ENCODE measurements at regions not wholly inside any gene's neighbourhood (a gene's known extent, or its start where the extent isn't known, plus 50 kb on each side); places are given as distances from the start of the nearest gene placed in this dataset.

DNA sequence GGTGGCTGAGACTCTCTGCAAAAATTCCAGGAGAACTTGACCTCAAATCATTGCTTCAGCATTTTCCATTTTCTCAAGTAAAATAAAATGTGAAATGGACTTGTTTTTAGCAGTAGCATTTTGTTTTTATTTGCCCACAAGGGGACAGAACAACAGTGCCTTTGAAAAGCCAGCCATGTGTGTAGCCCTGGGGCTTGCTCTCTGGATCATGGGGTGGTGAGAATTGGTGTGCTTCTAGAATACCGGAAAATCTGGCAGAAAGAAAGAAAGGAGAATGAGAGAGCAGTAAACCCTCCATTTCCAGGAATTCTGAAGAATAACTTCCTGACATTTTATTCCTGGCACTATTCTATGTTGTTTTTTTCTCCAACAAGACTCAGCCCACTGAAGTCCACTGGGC, 254.7 kb upstream of the MOCS1 start:
- no peak for DNase-seq

DNA sequence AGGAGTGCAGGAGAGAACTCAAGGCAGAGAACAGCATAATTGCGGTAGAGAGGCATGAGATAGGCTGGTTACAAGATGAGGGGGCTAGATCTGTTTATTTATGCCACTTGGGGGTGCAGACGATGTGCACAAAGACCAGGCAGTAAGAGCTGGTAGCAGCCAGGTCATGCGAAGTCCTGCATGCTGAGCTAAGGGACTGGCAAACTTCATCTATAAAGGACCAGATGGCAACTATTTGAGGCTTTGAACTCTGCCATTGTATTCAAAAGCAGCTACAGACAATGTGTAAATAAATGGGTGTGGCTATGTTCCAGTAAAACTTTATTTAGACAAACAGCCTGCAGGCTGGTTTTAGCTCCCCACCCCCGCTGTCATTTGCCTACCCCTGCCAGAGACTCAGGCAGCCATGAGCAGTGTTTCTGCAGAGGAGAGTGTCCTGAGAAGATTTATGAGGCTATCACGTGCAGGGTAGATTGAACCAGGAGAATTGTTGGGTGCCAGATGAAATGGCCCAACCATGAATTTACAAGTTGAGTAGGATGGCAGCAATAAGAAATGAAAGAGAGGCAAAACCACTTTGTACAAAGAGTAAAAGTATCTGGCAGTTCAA, 253.4 kb upstream of the MOCS1 start:
- DNase-seq = no peak

DNA sequence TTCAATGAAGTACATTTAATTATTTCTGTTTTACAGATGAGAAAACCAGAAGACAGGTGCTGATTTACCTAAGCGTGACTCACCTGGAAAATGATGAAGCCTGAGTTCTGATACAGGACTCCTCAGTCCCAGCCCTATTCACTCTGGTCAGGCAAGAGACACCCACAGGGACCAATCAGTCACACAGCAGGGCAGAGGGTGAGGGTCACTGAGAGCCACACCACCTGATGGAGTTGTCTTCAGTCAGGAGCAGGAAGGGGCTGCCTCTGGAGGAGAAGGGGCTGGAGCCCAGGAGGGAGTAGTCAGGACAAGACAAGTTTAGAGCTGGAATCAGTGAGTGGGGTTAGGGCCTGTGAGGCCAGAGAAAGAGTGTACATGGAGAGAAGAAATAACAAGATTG, 251.2 kb upstream of the MOCS1 start:
- DNase-seq = no peak

DNA sequence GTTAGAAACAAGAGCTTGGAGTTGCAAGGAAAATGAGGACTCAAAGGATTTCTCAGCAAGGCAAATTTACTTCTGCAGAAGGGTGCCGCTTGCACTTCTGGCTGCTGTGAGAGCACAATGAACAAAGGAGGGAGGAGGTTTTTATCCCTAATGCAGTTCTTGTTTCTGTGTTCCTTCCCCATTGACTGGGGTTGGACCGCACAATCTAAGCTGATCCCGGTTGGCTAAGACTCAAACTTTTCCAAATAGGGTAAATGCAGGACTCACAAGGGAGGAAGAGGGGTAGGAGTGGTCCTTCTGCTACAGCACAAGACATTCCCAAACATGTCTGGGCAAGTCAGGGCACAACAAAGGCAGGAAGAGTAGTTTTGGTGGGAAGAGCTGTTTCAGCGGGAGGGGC, 249.6 kb upstream of the MOCS1 start:
- no peak for DNase-seq

DNA sequence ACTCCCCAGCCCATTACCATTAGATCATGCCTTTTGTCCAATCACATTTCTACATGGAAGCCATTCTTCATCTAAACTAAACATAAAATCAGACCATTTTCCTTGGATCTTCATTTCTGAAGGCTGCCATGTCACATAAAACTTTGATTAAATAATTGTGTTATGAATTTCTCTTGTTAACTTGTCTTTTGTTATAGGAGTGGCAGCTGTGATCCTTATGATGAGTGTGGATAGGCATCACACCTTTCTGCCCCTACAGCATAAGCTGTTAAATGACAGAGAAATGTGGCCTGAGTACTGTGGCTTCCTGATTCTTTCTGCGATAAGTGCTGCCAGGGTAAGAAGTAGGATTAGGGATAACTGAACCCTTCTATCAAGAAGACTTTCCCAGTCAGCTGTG, 247.1 kb upstream of the MOCS1 start:
- no peak for DNase-seq

DNA sequence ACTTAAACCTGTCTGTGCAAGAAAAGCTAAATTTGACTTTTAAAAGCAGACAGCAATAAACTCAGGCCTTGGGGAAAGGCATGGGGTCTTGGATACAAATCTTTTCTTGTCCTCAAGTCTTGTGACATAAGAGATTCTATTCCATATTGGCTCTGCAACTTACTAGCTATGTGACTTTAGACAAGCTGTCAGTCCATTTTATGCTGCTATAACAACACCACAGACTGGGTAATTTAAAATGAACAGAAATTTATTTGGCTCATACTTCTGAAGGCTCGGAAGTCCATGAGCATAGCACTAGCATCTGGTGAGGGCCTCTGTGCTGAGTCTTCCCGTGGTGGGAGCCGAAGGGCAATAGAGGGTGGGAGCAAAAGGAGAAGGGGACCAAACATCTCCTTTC, 246.0 kb upstream of the MOCS1 start:
- no peak for DNase-seq

DNA sequence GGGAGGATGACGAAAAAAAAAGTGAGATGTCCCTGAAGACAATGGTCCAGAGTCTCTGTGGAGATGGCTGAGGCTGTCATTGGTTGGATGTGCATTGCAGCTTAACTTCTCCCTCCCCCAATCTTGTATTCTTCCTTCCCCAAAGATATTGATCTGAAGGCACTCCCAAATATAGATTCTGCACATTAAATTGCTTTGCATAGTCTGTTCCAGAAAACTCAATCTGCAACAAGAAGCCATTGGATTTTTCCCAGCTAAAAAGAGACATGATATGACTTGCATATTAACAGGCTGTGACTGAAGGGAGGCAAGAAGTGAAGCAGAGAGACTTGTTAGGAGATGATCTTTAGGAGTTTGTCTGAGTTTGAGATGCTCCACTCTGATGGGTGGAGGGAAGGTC, 245.2 kb upstream of the MOCS1 start:
- DNase-seq = no peak

DNA sequence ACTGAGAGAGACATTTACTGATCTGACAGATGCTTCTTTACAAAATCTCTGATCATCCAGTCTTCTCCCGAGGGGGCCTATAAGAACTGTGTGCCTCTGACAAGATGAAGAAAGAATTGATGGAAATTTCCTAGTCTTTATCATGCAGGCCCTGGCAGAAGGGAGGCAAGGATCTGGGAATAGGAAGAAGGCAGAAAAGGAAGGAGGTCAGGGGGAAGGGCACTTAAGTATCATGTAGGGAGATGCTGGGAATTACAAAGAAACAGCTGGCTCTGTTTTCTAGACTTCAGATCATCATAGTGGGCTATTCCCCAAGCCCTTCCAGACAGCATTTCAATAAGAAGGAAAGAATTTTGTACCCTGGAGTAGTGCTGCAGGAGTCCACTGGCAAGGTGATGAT, 243.3 kb upstream of the MOCS1 start:
- no peak for DNase-seq

DNA sequence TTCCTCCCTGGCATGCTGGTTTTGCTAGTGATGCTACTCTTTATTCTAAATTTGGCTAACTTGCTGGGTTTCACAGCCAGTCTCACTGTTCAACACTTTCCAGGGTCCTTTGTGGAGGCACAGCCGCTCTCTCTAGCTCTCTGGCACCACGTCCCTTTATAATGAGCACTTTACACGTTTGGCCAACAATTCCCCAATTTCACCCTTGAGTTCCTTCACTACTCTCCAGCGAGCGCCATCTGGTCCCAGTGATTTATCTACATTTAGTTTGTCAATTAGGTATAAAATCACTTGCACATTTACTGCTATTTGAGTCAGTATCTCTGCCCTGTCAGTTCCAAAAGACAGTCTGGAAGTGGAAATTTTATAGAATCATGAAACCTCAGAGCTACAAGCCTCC, 241.9 kb upstream of the MOCS1 start:
- DNase-seq = no peak

DNA sequence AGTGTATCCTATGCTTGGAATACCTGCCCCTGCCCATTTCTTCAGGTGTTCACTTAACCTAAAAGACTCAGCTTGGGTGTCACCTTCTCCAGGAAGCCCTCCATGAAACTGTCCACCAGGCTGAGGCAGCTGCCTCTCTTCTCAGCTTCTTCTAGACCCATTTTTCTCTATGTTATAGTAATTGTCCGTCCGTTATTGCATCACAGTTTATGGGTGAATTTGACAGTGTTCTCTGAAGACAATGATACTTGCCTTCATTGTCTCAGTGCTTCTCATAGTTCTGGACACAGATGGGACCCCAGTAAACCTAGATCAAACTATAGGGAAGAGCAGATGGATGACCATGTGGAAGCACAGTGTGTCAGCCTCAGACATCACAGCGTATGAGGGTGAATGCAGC, 238.0 kb upstream of the MOCS1 start:
- DNase-seq = no peak

DNA sequence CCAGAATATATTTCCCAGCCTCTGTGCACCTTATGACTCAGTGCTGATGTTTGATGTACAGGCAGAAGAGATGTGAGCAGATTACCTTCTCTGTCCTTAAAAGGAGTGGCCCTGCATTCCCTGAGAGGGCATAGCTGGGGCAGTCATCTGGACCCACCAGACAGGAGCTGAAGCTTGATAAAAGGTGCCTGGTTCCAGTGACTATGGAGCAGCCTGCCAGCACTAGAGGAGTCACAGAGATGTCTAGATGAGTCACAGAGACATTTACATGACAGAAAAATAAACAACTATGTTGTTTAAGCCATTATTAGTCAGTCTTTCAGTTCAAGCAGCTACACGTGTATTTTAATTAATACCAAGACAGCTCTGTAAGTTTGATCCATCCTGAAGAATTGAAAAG, 237.1 kb upstream of the MOCS1 start:
- DNase-seq = no peak

DNA sequence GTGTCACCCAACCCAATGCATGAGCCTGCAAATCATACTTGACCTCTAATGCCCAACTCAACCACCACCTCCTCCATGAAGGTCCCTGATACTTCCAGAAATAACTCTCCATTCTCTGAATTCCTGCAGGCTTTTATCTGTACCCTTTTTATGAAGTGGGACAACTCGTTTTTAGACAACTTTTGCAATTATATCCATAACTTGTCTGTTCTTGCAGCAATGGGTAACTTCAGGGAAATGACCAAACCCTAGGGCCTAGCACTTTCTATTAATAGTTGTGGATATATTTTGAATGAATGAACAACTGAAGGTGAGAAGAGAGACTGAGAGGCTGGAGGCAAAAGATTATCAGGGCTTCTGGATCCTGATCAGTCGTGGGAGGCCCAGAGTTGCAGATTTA, 236.6 kb upstream of the MOCS1 start:
- DNase-seq = no peak

DNA sequence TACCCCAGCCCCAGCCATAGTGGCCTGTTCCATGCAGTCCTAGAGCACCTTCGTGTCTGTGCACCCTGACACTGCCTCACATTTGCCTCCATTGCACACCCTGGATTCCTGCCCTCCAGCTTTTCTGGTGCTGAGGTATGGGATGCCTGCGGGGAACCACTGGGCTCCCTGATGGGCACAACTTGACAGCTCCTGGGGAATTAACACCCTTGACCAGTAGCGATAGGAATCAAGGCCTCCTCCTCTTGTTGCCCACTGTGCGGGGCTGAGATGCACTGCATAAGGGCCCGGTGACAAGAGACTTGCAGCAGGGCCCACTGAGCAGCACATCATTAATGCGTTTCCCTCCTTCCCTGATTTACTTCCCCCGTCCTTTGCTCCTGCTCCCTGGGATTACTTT, 235.6 kb upstream of the MOCS1 start:
- DNase-seq = no peak

DNA sequence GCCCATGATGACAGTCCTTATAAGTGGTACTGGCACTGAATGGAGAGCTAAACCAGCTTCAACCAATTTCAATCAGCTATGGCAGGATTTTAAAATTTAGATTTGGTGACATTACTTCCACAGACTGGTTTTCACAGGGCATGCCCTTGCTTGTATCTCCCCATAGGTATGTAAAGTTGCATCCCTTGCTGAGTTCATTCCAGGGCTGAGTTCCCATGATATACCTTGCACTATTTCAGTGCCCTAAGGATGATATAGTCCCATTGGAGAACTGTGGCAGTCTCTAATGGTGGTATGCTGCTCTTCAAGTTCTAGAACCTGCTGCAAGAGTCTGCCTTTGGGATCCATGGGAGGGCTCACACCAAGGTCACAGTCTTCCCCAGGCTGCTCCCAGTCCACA, 232.7 kb upstream of the MOCS1 start:
- DNase-seq = no peak

DNA sequence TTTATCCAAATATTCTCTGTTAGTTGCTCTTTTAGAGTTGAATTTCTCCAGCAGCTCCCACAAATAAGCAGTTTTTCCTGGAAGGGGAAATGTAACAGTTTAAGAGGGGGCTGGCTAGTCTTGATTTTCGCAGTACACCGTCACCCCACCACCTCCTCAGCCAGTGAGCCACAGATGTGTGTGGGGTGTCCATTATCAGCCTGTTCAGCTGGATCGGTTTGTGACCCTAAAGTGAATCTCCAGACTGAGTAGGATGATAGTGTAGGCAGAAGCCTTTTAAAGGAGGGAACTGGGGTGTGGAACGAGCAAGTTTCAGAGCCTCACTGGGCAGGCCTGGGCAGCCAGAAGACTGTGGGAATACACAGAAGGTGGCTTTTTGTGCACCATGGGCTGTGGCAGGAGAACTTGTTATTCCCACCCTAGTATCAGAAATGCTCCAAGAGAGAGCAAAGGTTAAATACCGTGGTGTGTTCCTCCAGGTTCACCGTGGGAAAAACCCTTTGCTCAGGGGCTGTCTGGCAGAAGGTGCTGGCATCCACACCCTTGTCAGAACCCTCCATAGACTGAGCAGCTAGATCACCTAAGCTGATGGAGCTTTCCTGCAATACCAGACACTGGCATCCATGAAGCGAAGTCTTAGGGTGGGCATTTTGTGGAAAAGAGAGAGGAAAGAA, 230.9 kb upstream of the MOCS1 start:
- DNase-seq = no peak

DNA sequence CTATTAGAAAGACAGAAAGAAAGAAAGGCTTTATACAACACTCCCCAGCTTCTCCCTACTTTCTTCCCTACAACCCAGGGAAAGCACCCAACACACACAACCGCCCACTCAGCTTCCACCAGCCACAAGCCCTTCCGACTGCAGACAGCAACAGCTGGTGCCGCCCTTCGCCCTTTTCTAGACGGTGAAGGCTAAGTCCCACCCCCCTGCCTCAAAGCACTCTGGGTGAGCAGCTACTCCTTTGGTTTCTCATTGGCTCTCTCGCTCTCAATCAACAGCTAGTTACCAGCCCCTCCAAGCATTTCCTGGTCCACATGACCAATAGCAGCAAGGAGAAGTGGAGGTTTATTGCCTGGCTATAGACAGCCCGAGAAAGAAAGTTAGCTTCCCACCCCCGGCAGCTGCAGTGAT, 230.1 kb upstream of the MOCS1 start:
- no peak for DNase-seq

DNA sequence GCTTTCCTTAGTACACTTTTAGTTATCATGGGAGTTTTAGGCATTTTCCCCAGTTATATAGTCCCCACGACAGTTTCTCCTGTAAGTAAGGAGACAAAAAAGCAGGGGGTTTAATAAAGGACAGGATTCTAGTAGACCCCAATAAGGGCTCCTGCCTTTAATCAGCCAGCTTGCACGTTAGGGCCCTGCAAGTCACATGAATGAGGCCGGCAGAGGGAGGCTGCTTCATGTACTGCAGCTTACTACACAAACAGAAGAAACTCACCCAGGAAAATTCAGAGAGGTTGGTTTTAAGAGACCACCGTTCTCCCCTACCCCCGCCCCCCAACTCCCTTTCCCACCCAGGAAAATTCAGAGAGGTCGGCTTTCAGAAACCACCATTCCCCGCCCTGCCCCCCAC, 229.7 kb upstream of the MOCS1 start:
- no peak for DNase-seq

DNA sequence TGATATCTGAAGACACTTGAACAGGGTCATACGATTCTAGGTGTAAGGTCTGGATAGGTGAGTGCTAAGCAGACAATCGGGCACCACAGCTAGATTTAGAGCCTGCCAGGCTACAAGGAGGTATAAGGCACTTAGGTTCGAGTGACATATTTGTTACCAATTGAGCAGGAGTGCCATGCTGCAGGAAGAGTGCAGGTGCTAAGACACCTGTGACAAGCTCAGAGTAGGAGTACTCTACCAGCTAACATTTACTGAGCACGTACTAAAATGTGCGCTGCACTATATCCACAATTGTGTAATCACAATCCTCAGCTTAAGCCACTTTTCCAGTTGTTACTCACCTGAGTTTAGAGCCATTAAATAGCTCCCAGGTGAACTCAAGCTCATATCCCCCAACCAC, 227.8 kb upstream of the MOCS1 start:
- no peak for DNase-seq

DNA sequence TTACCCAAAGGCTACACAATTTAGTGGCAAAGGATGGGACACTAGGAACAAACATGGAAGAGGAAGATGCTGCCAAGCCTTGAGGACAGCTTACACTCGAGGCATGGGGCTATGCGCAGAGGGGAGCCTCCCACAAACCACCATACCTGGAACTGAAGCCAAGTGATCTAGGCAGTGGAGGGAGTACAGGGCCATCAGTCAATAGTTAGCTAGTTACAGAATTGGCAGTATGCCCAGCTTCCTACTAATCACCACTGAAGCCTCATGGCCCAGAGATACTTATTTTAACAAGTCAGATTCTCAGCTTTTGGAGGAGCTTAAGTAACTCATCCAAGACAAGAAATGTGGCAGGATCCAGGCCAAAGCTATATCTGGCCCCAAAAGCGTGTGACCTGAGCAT, 226.6 kb upstream of the MOCS1 start:
- DNase-seq = no peak

DNA sequence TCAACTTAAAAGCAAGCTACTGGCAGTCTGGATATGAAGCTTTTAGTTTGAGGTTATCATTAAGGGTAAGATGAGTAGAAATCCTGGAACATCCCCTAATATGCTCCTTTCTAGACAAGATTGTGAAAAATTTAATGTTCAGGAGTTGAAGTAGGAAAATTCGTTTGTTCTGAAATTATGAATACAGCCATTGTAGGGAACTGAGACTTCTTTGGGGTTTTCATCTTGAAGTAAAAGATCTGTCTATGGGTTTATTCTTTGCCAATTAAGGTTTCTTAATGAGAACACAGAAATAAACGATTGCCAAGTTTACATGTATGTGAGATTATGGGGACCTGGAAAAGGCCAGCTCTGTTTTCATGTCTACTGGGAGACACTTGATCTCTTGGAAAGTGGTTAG, 225.6 kb upstream of the MOCS1 start:
- DNase-seq = no peak

DNA sequence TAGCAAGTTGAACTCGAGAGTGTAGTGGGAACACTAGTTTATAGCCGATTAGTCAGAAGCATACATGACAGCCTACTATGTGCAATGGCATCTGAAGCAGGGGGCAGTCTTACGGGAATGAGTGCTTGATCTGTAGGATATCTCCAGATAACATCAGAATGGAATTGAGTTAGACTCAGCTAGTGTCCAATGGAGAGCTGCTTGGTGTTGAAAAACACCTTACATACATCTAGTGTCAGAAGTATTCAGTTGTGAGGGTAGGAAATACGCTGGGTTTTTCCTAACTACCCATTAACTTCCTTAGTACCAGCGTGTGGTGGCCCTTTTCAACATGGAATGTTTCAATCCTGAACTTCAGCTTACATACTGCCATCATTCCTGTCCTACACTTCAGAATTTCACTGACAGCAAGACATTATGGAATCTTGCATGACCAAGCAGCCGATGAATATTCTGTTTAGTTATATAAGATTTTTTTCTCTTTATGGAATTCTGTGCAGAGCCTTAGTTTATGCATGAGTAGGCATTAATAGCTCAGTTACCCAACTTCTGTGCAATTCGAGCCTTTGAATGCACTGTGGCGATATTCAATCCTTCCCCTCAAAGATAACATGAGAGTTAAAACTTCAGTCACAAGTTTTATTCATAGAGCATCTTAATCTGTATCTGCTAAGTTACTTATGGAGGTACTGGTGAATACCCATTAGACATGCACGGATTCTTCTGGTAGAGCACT, 218.6 kb upstream of the MOCS1 start:
- no peak for DNase-seq

DNA sequence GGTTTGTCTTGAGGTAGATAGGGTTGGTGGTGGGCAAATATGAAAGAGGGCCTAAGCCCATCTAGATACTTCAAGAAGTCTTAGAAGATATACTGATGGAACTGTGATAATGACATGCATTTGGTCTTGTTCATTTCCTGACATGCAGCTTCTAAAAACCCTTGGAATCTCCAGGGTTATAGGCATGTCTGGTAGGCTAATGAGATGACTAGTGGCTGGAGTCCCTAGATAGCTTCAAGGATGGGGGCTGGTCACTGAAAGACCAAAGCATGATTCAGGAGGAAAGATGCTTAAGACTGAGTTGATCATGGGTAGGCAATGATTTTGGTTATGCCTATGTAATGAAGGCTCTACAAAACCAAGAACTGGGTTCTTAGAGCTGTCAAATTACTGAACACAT, 217.9 kb upstream of the MOCS1 start:
- no peak for DNase-seq

DNA sequence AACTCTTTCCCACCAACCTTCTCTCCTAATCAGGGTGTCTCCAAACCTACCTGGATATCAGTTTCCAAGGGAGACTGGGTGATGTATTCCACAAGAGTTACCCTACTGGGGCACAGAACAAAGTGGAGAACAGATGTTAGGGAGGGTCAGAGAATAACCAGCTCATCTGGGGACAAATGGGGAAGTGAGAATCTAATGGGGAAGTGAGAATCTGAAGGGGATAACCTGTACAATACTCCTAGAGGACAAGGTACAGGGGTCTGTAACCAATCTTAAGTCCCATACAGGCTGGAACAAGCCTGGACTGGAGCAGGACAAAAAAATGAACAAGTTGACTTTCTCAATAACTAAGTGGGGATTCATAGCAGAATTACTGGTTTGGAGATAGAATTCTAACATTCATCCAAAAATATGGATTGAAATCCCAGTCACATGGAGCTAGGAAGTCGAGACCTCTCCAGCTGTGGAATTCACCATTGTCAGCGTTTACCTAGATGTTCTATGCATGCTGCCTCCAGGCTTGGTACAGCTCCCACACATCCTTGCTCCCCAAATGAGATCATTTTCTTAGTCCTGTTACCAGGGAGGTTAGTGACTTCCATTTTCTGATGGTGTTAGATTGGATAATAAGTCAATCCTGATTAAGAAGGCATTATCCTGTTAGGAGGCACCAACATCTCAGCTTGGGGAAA, 214.8 kb upstream of the MOCS1 start:
- DNase-seq = no peak

DNA sequence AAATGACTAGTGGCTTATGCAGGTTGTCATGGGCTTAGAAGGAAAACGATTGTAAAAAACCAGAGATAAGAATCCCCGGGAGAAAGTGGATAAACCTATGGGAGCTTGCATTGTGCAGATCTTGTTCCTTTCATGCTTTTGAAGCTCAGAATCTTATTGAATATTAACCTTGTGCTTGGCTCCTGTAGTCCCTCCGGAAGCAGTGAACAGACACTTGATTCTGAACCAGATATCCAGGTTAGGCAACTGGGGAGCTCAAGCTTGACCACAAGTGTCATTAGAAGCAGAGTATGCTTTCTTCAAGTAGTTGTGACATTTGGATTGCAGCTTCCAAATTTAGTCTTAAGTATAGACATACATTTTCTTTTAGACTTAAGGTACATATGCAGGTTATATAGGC, 212.6 kb upstream of the MOCS1 start:
- DNase-seq = no peak
